Panc1 (cell line): ENCODE measurements at regions not wholly inside any gene's neighbourhood (a gene's known extent, or its start where the extent isn't known, plus 50 kb on each side); places are given as distances from the start of the nearest gene placed in this dataset.

ENCODE experiments used
- POLR2AphosphoS5 ChIP-seq: IDR thresholded peaks from 2 replicates; pipeline ENCODE4 v1.6.1; 2012; ENCODE audit warnings: mild to moderate bottlenecking, low read depth, low read length, moderate library complexity
- SIN3A ChIP-seq: IDR thresholded peaks from 2 replicates; pipeline ENCODE4 v1.6.1; 2012; ENCODE audit warnings: low read depth, mild to moderate bottlenecking, low read length, moderate library complexity, borderline replicate concordance; ENCODE audit not compliant: insufficient read depth
- TF ChIP-seq, protein P1 (sequence below): fragments of 450-650 bp; IDR thresholded peaks from 2 replicates; pipeline ENCODE4 v1.5.1; 2017; ENCODE audit warnings: mild to moderate bottlenecking
- TF ChIP-seq, protein P2 (sequence below), 2 experiments: IDR thresholded peaks; 2 replicates each; pipeline ENCODE4 v1.6.1; 2011 to 2012; ENCODE audit warnings: low read depth in 2 of 2, control low read depth in 1 of 2, low read length in 1 of 2, mild to moderate bottlenecking in 1 of 2, moderate library complexity in 1 of 2; ENCODE audit not compliant: insufficient read depth in 1 of 2

DNA sequence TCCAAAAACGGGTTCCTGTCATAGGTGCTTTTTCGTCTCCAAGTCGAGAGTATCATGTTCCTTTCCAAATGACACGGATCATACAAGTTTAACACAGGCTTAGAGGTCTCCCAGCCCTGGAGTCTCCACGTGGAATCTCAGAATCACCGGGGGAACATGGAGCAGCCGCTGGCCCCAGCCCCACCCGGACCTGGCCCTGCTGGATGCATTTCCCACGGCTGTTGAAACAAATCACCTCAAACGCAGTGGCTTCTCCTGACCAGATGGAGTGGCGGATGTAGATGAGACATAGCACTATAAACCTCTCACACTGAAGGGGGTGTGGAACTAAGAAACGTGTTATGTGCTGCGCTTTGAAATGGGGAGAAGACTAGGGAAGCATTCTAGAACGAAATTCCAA, 70.0 kb upstream of the FRMD1 start:
- TF ChIP-seq, protein P1, sequence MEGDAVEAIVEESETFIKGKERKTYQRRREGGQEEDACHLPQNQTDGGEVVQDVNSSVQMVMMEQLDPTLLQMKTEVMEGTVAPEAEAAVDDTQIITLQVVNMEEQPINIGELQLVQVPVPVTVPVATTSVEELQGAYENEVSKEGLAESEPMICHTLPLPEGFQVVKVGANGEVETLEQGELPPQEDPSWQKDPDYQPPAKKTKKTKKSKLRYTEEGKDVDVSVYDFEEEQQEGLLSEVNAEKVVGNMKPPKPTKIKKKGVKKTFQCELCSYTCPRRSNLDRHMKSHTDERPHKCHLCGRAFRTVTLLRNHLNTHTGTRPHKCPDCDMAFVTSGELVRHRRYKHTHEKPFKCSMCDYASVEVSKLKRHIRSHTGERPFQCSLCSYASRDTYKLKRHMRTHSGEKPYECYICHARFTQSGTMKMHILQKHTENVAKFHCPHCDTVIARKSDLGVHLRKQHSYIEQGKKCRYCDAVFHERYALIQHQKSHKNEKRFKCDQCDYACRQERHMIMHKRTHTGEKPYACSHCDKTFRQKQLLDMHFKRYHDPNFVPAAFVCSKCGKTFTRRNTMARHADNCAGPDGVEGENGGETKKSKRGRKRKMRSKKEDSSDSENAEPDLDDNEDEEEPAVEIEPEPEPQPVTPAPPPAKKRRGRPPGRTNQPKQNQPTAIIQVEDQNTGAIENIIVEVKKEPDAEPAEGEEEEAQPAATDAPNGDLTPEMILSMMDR: no peak
- no peak for TF ChIP-seq SIN3A
- TF ChIP-seq POLR2AphosphoS5: no peak
- TF ChIP-seq, protein P2, sequence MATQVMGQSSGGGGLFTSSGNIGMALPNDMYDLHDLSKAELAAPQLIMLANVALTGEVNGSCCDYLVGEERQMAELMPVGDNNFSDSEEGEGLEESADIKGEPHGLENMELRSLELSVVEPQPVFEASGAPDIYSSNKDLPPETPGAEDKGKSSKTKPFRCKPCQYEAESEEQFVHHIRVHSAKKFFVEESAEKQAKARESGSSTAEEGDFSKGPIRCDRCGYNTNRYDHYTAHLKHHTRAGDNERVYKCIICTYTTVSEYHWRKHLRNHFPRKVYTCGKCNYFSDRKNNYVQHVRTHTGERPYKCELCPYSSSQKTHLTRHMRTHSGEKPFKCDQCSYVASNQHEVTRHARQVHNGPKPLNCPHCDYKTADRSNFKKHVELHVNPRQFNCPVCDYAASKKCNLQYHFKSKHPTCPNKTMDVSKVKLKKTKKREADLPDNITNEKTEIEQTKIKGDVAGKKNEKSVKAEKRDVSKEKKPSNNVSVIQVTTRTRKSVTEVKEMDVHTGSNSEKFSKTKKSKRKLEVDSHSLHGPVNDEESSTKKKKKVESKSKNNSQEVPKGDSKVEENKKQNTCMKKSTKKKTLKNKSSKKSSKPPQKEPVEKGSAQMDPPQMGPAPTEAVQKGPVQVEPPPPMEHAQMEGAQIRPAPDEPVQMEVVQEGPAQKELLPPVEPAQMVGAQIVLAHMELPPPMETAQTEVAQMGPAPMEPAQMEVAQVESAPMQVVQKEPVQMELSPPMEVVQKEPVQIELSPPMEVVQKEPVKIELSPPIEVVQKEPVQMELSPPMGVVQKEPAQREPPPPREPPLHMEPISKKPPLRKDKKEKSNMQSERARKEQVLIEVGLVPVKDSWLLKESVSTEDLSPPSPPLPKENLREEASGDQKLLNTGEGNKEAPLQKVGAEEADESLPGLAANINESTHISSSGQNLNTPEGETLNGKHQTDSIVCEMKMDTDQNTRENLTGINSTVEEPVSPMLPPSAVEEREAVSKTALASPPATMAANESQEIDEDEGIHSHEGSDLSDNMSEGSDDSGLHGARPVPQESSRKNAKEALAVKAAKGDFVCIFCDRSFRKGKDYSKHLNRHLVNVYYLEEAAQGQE (IDR thresholded peaks at IDR 0.05; ENCODE audit: insufficient read depth in 1 of 2, low read depth in 2 of 2, low read length in 1 of 2): no peak
